OCI-LY1 (cell line): ENCODE measurements at regions not wholly inside any gene's neighbourhood (a gene's known extent, or its start where the extent isn't known, plus 50 kb on each side); places are given as distances from the start of the nearest gene placed in this dataset.

Experiments
- H2AFZ ChIP-seq: fragments of 200-600 bp; sonication (generic), shearing (Covaris generic); 2 replicates; pipeline ENCODE4 v1.6.0; 2014; ENCODE audit warnings: antibody characterized with exemption, mild to moderate bottlenecking, low read length
- H3F3A ChIP-seq: fragments of 200-600 bp; sonication (generic), shearing (Covaris generic); 2 replicates; pipeline ENCODE4 v1.6.0; 2014; ENCODE audit warnings: mild to moderate bottlenecking, antibody characterized with exemption, low read length, moderate library complexity; ENCODE audit not compliant: insufficient read depth
- H3K27ac ChIP-seq: fragments of 200-600 bp; sonication (generic); 2 replicates; pipeline ENCODE4 v1.5.1; 2014; ENCODE audit warnings: low read length, mixed run types, mild to moderate bottlenecking, low read depth; ENCODE audit not compliant: poor library complexity, severe bottlenecking
- H3K27me3 ChIP-seq: fragments of 200-600 bp; sonication (generic); 2 replicates; pipeline ENCODE4 v1.6.0; 2014; ENCODE audit warnings: antibody characterized with exemption, mild to moderate bottlenecking, low read length, moderate library complexity; ENCODE audit not compliant: insufficient read depth
- H3K36me3 ChIP-seq: fragments of 200-600 bp; sonication (generic); 2 replicates; pipeline ENCODE4 v1.6.1; 2014; ENCODE audit warnings: mild to moderate bottlenecking, antibody characterized with exemption, low read length, moderate library complexity, mixed read lengths; ENCODE audit not compliant: insufficient read depth
- H3K4me1 ChIP-seq: fragments of 200-600 bp; sonication (generic); 2 replicates; pipeline ENCODE4 v1.5.1; 2014; ENCODE audit warnings: mild to moderate bottlenecking, low read length, moderate library complexity; ENCODE audit not compliant: insufficient read depth, severe bottlenecking
- H3K4me2 ChIP-seq: fragments of 200-600 bp; sonication (generic), shearing (Covaris generic); 2 replicates; pipeline ENCODE4 v1.6.1; 2014; ENCODE audit warnings: low read length
- H3K4me3 ChIP-seq: fragments of 200-600 bp; sonication (generic); 2 replicates; pipeline ENCODE4 v1.5.1; 2014; ENCODE audit warnings: low read length, low read depth, mild to moderate bottlenecking, mixed read lengths; ENCODE audit not compliant: poor library complexity, severe bottlenecking
- H3K79me2 ChIP-seq: fragments of 200-600 bp; shearing (Covaris generic); 2 replicates; pipeline ENCODE4 v1.6.1; 2016; ENCODE audit warnings: mixed run types, low read length, mixed read lengths; ENCODE audit not compliant: insufficient read depth
- H3K9ac ChIP-seq: fragments of 200-600 bp; sonication (generic), shearing (Covaris generic); 2 replicates; pipeline ENCODE4 v1.6.1; 2014; ENCODE audit warnings: mild to moderate bottlenecking, low read length, mixed read lengths
- H3K9me2 ChIP-seq: fragments of 200-600 bp; sonication (generic), shearing (Covaris generic); 2 replicates; pipeline ENCODE4 v1.6.1; 2014; ENCODE audit warnings: low read depth, mild to moderate bottlenecking, low read length, mixed read lengths
- H3K9me3 ChIP-seq: fragments of 200-600 bp; shearing (Covaris generic); 2 replicates; pipeline ENCODE4 v1.6.1; 2014; ENCODE audit warnings: low read length, mixed read lengths
- H4K20me1 ChIP-seq: fragments of 200-600 bp; sonication (generic), shearing (Covaris generic); 2 replicates; pipeline ENCODE4 v1.6.0; 2016; ENCODE audit warnings: mild to moderate bottlenecking, low read length; ENCODE audit not compliant: insufficient read depth
- EZH2 ChIP-seq: fragments of 200-600 bp; sonication (generic), shearing (Covaris generic); IDR thresholded peaks from 2 replicates; pipeline ENCODE4 v1.8.0; 2017; ENCODE audit warnings: borderline replicate concordance, mixed run types, mild to moderate bottlenecking, antibody characterized with exemption, low read length, moderate library complexity, mixed read lengths
- TF ChIP-seq, protein P1 (sequence below): fragments of 200-600 bp; sonication (generic), shearing (Covaris generic); IDR thresholded peaks from 2 replicates; pipeline ENCODE4 v1.5.1; 2017; ENCODE audit warnings: mild to moderate bottlenecking, antibody characterized with exemption, low read length, moderate library complexity, mixed read lengths

DNA sequence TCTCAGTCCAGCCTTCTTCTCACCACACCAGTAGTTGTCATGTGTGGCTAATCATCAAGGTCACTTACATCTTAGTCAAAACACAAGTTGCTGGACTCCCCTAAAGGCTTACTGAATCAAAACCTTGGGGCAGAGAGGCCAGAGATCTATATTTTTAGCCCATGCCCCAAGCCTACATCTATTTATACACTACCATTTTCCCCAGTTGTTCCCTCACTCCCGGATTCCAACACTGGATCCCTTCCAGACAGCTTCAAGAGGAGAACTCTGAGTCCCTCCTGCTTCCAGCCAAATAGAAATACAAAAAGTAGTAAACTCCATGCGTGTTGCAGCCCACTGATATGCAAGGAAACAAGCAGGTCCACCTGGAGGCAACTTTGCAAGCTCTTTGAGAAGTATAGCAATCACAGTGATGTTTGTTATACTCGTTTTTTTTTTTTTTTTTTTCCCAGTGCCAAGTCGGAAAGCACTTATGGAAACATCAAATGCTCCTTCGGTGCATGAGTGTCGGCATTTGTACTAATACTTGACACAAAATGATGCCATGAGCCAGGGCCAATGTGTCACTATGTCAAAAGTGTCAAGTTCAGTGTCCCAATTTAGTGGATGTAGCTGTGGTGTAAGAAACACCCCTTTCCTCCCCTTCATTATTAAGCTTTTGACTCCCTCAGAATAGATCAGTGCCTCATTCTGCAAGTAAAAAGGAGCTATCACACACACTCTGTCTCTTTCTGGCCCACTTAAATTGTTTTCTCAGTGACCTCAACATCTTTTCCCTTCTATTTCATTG, 594.2 kb upstream of the SGCD start:
- Histone ChIP-seq H3K9me2 (no peaks in the 10 kb centered on the region), H2AFZ (no peak overlapping the region), H3K4me3 (no peak overlapping the region), H3K4me1 (no peaks in the 10 kb centered on the region), H3K27me3 (no peaks in the 10 kb centered on the region), H3K79me2 (no peaks in the 10 kb centered on the region), H3K9me3 (no peaks in the 10 kb centered on the region), H3F3A (no peaks in the 10 kb centered on the region), H3K27ac (no peak overlapping the region), H3K36me3 (no peaks in the 10 kb centered on the region), H4K20me1 (no peaks in the 10 kb centered on the region), H3K4me2 (no peak overlapping the region), H3K9ac (no peak overlapping the region)
- TF ChIP-seq, protein P1, sequence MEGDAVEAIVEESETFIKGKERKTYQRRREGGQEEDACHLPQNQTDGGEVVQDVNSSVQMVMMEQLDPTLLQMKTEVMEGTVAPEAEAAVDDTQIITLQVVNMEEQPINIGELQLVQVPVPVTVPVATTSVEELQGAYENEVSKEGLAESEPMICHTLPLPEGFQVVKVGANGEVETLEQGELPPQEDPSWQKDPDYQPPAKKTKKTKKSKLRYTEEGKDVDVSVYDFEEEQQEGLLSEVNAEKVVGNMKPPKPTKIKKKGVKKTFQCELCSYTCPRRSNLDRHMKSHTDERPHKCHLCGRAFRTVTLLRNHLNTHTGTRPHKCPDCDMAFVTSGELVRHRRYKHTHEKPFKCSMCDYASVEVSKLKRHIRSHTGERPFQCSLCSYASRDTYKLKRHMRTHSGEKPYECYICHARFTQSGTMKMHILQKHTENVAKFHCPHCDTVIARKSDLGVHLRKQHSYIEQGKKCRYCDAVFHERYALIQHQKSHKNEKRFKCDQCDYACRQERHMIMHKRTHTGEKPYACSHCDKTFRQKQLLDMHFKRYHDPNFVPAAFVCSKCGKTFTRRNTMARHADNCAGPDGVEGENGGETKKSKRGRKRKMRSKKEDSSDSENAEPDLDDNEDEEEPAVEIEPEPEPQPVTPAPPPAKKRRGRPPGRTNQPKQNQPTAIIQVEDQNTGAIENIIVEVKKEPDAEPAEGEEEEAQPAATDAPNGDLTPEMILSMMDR = no peak
- TF ChIP-seq EZH2 = no peak

DNA sequence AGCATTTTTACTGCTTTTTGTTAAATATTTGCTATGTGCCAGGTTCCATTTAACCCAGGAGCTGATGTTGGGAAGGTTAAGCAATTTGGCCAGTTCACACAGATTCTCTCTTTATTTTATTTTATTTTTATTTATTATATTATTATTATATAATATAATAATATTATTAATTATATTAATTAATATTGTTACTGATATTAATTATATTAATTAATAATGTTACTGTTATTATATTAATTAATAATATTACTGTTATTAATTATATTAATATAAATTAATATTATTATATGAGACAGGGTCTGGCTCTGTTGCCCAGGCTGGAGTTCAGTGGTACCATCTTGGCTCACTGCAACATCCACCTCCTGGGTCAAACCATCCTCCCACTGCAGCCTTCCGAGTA, 593.0 kb upstream of the SGCD start:
- no peak overlapping the region for H3K4me2 ChIP-seq
- TF ChIP-seq EZH2 = no peak
- TF ChIP-seq, protein P1 = no peak
- H2AFZ ChIP-seq = no peak overlapping the region
- no peaks in the 10 kb centered on the region for H3F3A ChIP-seq
- H3K4me1 ChIP-seq = no peaks in the 10 kb centered on the region
- no peak overlapping the region for H3K27ac ChIP-seq
- H3K9ac ChIP-seq = no peak overlapping the region
- no peaks in the 10 kb centered on the region for H3K36me3 ChIP-seq
- H3K9me2 ChIP-seq = no peaks in the 10 kb centered on the region
- no peaks in the 10 kb centered on the region for H3K79me2 ChIP-seq
- no peaks in the 10 kb centered on the region for H3K27me3 ChIP-seq
- no peak overlapping the region for H3K4me3 ChIP-seq
- H4K20me1 ChIP-seq = no peaks in the 10 kb centered on the region
- no peaks in the 10 kb centered on the region for H3K9me3 ChIP-seq

DNA sequence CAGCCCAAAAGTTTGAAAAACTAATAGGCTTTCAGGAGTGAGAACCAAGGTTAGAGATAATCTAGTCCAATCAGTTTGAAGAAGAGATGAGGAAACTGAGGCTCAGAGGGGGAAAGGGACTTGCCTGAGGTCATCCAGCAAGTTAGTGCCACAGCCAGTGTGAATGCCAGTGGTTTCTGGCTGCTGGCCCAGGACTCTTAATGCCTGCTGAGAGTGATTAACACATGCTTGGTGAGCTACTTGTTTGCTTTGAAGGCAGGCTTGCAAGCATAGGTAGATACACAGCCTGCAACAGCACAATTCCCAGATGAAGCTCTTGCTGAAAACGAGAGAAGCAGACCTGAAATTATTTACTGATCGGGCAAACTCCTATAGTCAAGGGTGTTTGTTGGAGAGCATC, 591.6 kb upstream of the SGCD start:
- no peak overlapping the region for H3K4me2 ChIP-seq
- no peaks in the 10 kb centered on the region for H3K9me3 ChIP-seq
- H4K20me1 ChIP-seq = no peaks in the 10 kb centered on the region
- no peaks in the 10 kb centered on the region for H3K36me3 ChIP-seq
- no peaks in the 10 kb centered on the region for H3F3A ChIP-seq
- TF ChIP-seq, protein P1 = no peak
- TF ChIP-seq EZH2 = no peak
- H3K4me3 ChIP-seq = no peak overlapping the region
- no peak overlapping the region for H3K27ac ChIP-seq
- no peaks in the 10 kb centered on the region for H3K79me2 ChIP-seq
- H3K4me1 ChIP-seq = no peaks in the 10 kb centered on the region
- H2AFZ ChIP-seq = no peak overlapping the region
- H3K27me3 ChIP-seq = no peaks in the 10 kb centered on the region
- H3K9me2 ChIP-seq = no peaks in the 10 kb centered on the region
- no peak overlapping the region for H3K9ac ChIP-seq
